Transverse colon (tissue), 4 donors: ENCODE measurements at regions not wholly inside any gene's neighbourhood (a gene's known extent, or its start where the extent isn't known, plus 50 kb on each side); places are given as distances from the start of the nearest gene placed in this dataset.
A peak's percentile ranks its signal among the peaks of the same experiment; 100 is the strongest.

Experiments used
- DNase-seq: peaks from one replicate; pipeline ENCODE4 v3.0.0-alpha.2; 2019
- H3K27ac ChIP-seq, 4 donors: fragments of 200-600 bp; sonication (generic); 2 replicates each; pipeline ENCODE4 v1.5.1; 2016 to 2018; ENCODE audit warnings: inconsistent platforms in 4 of 4
- H3K27me3 ChIP-seq: fragments of 200-600 bp; sonication (generic); 2 replicates; pipeline ENCODE4 v1.5.1; 2017; ENCODE audit warnings: inconsistent platforms
- H3K36me3 ChIP-seq, 4 donors: fragments of 200-600 bp; sonication (generic); 2 replicates each; pipeline ENCODE4 v1.5.1; 2017 to 2019; ENCODE audit warnings: inconsistent platforms in 4 of 4
- H3K4me1 ChIP-seq, 4 donors: fragments of 200-600 bp; sonication (generic); 2 replicates each; pipeline ENCODE4 v1.5.1; 2017 to 2020; ENCODE audit warnings: inconsistent platforms in 4 of 4
- H3K4me3 ChIP-seq, 4 donors: fragments of 200-600 bp; sonication (generic); 1 replicate in 1 of 4; 2 replicates in 3 of 4; pipeline versions ENCODE4 v1.5.1 to v1.6.1; 2017 to 2019; ENCODE audit warnings: inconsistent platforms in 4 of 4
- H3K9me3 ChIP-seq, 2 donors: fragments of 200-600 bp; sonication (generic); 2 replicates each; pipeline ENCODE4 v1.5.1; 2017 to 2019; ENCODE audit warnings: inconsistent platforms in 2 of 2
- CTCF ChIP-seq, 5 experiments: fragments of 200-600 bp in 3 of 5; fragments of 450-650 bp in 2 of 5; sonication (generic) in 3 of 5; IDR thresholded peaks; 1 replicate in 2 of 5; 2 replicates in 3 of 5; pipeline ENCODE4 v1.5.1; 2016 to 2017; ENCODE audit warnings: antibody characterized with exemption in 5 of 5, inconsistent platforms in 3 of 5, mild to moderate bottlenecking in 2 of 5, moderate library complexity in 1 of 5
- EP300 ChIP-seq: sonication (generic); formaldehyde crosslinking; IDR thresholded peaks from one replicate; pipeline ENCODE4 v1.6.1; 2017; ENCODE audit warnings: antibody characterized with exemption, low read depth
- POLR2A ChIP-seq: fragments of 450-650 bp; IDR thresholded peaks from one replicate; pipeline ENCODE4 v1.6.1; 2016; ENCODE audit warnings: antibody characterized with exemption, mild to moderate bottlenecking, moderate library complexity
- POLR2AphosphoS5 ChIP-seq, 3 donors: sonication (generic); formaldehyde crosslinking; IDR thresholded peaks; one replicate each; pipeline ENCODE4 v1.6.1; 2016; ENCODE audit warnings: antibody characterized with exemption in 3 of 3
- WGBS, 2 donors: methylation state at CpG; one replicate each; pipeline ENCODE4 v1.1.5; 2018; ENCODE audit warnings: low coverage in 1 of 2; 5-methylcytosine and 5-hydroxymethylcytosine counted together
- in situ Hi-C, 4 donors: fragments of 200-750 bp; cut with MboI; loops; one replicate each; pipeline versions ENCODE4 v1.15.0 to v1.15.1; 2017; ENCODE audit warnings: low sequenced_read_pairs in 3 of 4, low pct_ligation_motif_present in 1 of 4, low pct_unique_long_range_greater_than_20kb in 1 of 4
- intact Hi-C: fragments of 100-400 bp; cut with DNase I; formaldehyde crosslinking; loops from one replicate; pipeline ENCODE4 v1.15.1; 2023; ENCODE audit warnings: low total_unique reads

DNA sequence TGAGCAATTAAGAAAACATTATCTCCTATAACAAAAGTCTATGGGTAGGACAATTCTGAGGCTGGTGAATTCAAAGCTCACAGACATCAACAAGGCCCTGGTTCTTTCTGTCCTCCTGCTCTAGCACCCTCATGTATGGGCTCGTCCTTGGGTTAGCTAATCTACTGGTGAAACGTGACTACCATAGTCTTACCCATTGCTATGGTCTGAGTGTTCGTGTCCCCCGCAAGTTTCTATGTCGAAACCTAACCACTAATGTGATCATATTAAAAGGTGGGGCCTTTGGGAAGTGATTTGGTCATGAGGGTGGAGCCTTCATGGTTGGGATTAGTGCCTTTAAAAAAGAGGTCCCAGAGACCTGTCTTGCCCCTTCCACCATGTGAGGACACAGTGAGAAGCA, 564.7 kb downstream of the TNS1 start:
- Histone ChIP-seq H3K36me3 (no peaks in the 10 kb centered on the region), H3K4me1 (peaks cover 7 to 41% (median 25%) of the 10 kb centered on the region in 4 donors), H3K9me3 (no peaks in the 10 kb centered on the region), H3K4me3 (no peak overlapping the region), H3K27me3 (no peaks in the 10 kb centered on the region), H3K27ac (peak overlapping the region in 3 of 4 donors; percentile 41 to 66 (median 63))
- no peak for TF ChIP-seq POLR2AphosphoS5 (IDR thresholded peaks at IDR 0.05)
- TF ChIP-seq POLR2A = no peak
- no peak for TF ChIP-seq CTCF (IDR thresholded peaks at IDR 0.05)
- no peak for TF ChIP-seq EP300
- 89 to 100% methylated on average over 4 to 5 of the region's 5 CpGs for WGBS, 2 donors
- in situ Hi-C loops = no loop called here
- DNase-seq = no peak
- intact Hi-C loops = no loop called here

- in situ Hi-C loops (no loop called here), intact Hi-C loops (no loop called here)
- TF ChIP-seq POLR2AphosphoS5 (IDR thresholded peaks at IDR 0.05) (no peak), EP300 (no peak), CTCF (IDR thresholded peaks at IDR 0.05) (no peak), POLR2A (no peak)
- peaks cover 7 to 47% (median 26%) of the 10 kb centered on the region in 4 donors for H3K4me1 ChIP-seq
- DNase-seq = no peak
- no peaks in the 10 kb centered on the region for H3K9me3 ChIP-seq
- no peaks in the 10 kb centered on the region for H3K36me3 ChIP-seq
- no peaks in the 10 kb centered on the region for H3K27me3 ChIP-seq
- WGBS, 2 donors = 52 to 66% methylated on average over 3 to 6 of the region's 6 CpGs
- H3K27ac ChIP-seq = peak overlapping the region; percentile 36 to 66 (median 52)
- no peak overlapping the region for H3K4me3 ChIP-seq
These were observed 565.4 kb downstream of the TNS1 start for GRCh38 chr2:217437290-217437870.

DNA sequence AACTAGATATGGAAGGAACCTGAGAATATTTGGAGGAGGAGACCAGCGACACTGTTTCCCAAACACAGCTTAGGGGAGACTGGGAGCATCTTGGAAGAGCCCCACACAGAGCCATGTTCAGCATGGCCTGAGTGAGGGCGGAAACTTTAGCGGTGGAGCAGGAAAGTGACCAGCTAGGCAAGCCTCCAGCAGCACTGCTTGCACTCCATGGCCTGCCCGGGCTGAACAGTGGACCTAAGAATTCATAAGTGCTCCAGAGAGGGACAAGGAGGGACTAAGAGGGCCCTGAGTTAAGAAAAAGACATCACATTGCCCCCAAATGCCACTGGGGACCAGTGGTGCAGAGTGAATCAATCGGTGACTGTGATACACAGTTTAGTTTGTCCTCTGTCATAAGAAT, 566.4 kb downstream of the TNS1 start:
- WGBS, 2 donors = 75 to 82% methylated on average over 1 to 5 of the region's 5 CpGs
- TF ChIP-seq POLR2AphosphoS5 (IDR thresholded peaks at IDR 0.05) (no peak), POLR2A (no peak), CTCF (IDR thresholded peaks at IDR 0.05) (no peak)
- Histone ChIP-seq H3K4me3 (no peak overlapping the region), H3K27ac (peak overlapping the region; percentile 36 to 66 (median 52)), H3K4me1 (peaks cover 7 to 47% (median 26%) of the 10 kb centered on the region in 4 donors), H3K27me3 (no peaks in the 10 kb centered on the region), H3K9me3 (no peaks in the 10 kb centered on the region), H3K36me3 (no peaks in the 10 kb centered on the region)
- in situ Hi-C loops (no loop called here), intact Hi-C loops (no loop called here)
- DNase-seq = no peak

DNA sequence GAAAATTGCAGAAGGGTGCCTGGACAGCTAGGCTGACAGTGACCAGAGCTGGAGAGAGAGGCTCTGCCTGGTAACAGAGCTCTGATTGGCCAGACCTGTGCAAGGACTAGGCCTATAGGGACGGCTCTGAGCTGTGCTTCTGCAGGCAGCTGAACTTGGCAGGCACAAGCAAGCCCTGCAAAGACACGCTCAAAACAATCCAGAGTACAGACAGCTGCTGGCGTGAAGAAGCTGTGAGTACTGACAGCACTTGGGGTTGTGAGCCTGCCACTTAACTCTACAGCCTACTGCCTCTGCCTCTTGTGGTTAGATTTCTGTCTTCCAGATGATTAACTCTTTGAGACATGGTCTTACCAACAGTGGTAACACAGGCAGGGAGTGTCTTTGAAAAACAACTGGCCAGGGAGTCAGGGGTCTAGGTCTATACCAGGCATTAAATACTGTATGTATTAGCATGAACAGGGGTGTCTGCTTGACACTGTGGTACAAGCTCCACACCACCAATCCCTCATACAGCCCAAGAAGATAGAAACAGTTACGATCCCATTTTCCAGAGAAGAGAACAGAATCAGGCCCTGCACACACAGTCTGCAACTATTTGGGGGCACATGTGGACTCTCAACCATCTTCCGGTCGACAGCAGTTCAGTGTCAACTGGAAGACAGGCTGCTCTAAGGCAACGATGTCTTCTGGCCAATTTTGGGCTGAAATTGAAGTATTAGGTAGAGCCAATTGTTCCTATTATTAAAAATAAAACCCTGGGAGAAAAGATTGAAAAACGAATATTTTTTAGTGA, 568.4 kb downstream of the TNS1 start:
- Histone ChIP-seq H3K9me3 (no peaks in the 10 kb centered on the region), H3K4me1 (peaks cover 14 to 54% (median 26%) of the 10 kb centered on the region in 4 donors), H3K27me3 (no peaks in the 10 kb centered on the region), H3K27ac (peak overlapping the region; percentile 69 to 79 (median 72)), H3K4me3 (no peak overlapping the region), H3K36me3 (no peaks in the 10 kb centered on the region)
- intact Hi-C loops (no loop called here), in situ Hi-C loops (no loop called here)
- WGBS, 2 donors = 28 to 36% methylated on average over 4 to 8 of the region's 8 CpGs
- TF ChIP-seq CTCF (IDR thresholded peaks at IDR 0.05) = no peak
- TF ChIP-seq POLR2AphosphoS5 (IDR thresholded peaks at IDR 0.05) = peak; percentile 52 to 62 (median 52)
- DNase-seq = peak; percentile 76
